Heart left ventricle (tissue), 16 donors: ENCODE measurements at regions not wholly inside any gene's neighbourhood (a gene's known extent, or its start where the extent isn't known, plus 50 kb on each side); places are given as distances from the start of the nearest gene placed in this dataset.
A peak's percentile ranks its signal among the peaks of the same experiment; 100 is the strongest.

Source experiments
- ATAC-seq, 4 donors: fragments of 200-7000 bp; cut with Tn5 transposase; one replicate each; pipeline ENCODE4 v1.9.1; 2020 to 2022; ENCODE audit warnings: moderate library complexity in 4 of 4, mild to moderate bottlenecking in 3 of 4, moderate number of reproducible peaks in 1 of 4
- DNase-seq, 5 donors: peaks; one replicate each; pipeline ENCODE4 v3.0.0-alpha.2; 2020
- H3K27ac ChIP-seq, 12 donors: fragments of 200-600 bp; sonication (generic) in 4 of 12; one replicate each; pipeline versions ENCODE4 v1.5.0 to v1.8.0; 2016 to 2022; ENCODE audit warnings: mild to moderate bottlenecking in 2 of 12
- H3K27me3 ChIP-seq, 9 donors: fragments of 200-600 bp; sonication (generic) in 2 of 9; one replicate each; pipeline versions ENCODE4 v1.5.1 to v1.8.0; 2016 to 2022; ENCODE audit warnings: mild to moderate bottlenecking in 3 of 9
- H3K36me3 ChIP-seq, 9 donors: fragments of 200-600 bp; sonication (generic) in 2 of 9; one replicate each; pipeline versions ENCODE4 v1.5.0 to v1.8.0; 2018 to 2022; ENCODE audit warnings: mild to moderate bottlenecking in 2 of 9
- H3K4me1 ChIP-seq, 12 donors: fragments of 200-600 bp; sonication (generic) in 4 of 12; one replicate each; pipeline versions ENCODE4 v1.5.0 to v1.8.0; 2016 to 2022; ENCODE audit warnings: mild to moderate bottlenecking in 3 of 12
- H3K4me3 ChIP-seq, 12 donors: fragments of 200-600 bp; sonication (generic) in 4 of 12; one replicate each; pipeline versions ENCODE4 v1.5.0 to v1.8.0; 2017 to 2022; ENCODE audit warnings: mild to moderate bottlenecking in 9 of 12, moderate library complexity in 4 of 12
- H3K9me3 ChIP-seq, 12 donors: fragments of 200-600 bp; sonication (generic) in 4 of 12; one replicate each; pipeline versions ENCODE4 v1.5.0 to v1.8.0; 2016 to 2022; ENCODE audit warnings: mild to moderate bottlenecking in 1 of 12
- POLR2A ChIP-seq, 2 donors: fragments of 450-650 bp; IDR thresholded peaks; one replicate each; pipeline ENCODE4 v1.6.1; 2017; ENCODE audit warnings: antibody characterized with exemption in 2 of 2, mild to moderate bottlenecking in 2 of 2, moderate library complexity in 2 of 2
- WGBS, 4 donors: extraction: QIAGEN DNeasy Blood & Tissue Kit in 2 of 4; methylation state at CpG; one replicate each; pipeline versions ENCODE4 v1.1.5 to v1.1.7; 2013 to 2018; 5-methylcytosine and 5-hydroxymethylcytosine counted together
- intact Hi-C, 10 donors: fragments of 100-400 bp; cut with DNase I; formaldehyde crosslinking; loops; one replicate each; pipeline versions ENCODE4 v1.11.1 to v1.14.2; 2022
- TF ChIP-seq, protein P1 (sequence below), 12 donors: fragments of 200-600 bp; sonication (generic) in 4 of 12; IDR thresholded peaks; one replicate each; pipeline versions ENCODE4 v1.5.0 to v1.8.0; 2018 to 2022; ENCODE audit warnings: antibody characterized with exemption in 12 of 12, mild to moderate bottlenecking in 5 of 12
- donor health status: ischemic (EF 13 %, LVEDD 7.1; RV severe dilation, severe dysfunction).
- donor health status: healthy with polysubstance abuse.
- donor health status: DM: no; HTN: yes; CAD: no.
- donor health status: DM: no; HTN: no; CAD: no.
- donor health status: ischemic (EF 25% LVEDD 6.9; RV normal size, moderate dysfunction).
- donor health status: ischemic (EF 25% LVEDD 5.7; RV mildly dilated, moderate dysfunction).
- donor health status: healthy.
- donor health status: DM: yes; HTN: yes; CAD: no.
- donor health status: ischemic (EF 35%, LVEDD 5.7; RV mildly dilated, moderate dysfunction).
- donor health status: nonischemic (EF 11% LVEDD 7.7; RV severe dilation, severe dysfunction).
- donor health status: DM: yes; HTN: yes; CAD: no.
- donor health status: PGD.
- donor health status: ischemic (EF 29% LVEDD 5.4; RV normal size, mild dysfunction).
- donor health status: nonischemic (EF 23%, LVEDD 6.1; RV moderate dilation, normal function).

DNA sequence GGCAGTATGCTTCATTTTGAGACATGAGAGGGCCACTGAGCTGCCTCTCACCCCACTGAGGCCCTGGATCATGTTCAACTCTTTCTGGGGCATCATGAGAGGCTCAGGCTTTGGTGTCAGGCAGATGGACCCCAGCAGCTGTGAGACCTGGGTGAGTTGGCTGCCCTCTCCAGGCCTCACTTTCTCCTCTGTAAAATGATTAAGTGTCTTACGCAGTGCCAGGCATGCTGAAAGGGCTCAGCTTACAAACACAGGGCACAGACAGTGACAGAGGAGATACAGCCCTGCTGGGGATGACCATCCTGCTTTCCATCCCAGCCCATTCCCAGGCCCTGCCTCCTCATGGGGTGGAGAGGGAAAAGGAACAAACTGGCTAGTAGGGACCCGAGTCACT lies 387.4 kb downstream of the MATN1 start:
- Histone ChIP-seq H3K27me3 (peaks cover 0 to 14% (median 0%) of the 10 kb centered on the region in 9 donors), H3K27ac (peak overlapping the region in 3 of 12 donors; percentile 46 to 64 (median 58)), H3K36me3 (no peaks in the 10 kb centered on the region), H3K4me1 (no peaks in the 10 kb centered on the region), H3K9me3 (no peaks in the 10 kb centered on the region), H3K4me3 (no peak overlapping the region)
- intact Hi-C loops = no loop called here
- DNase-seq (no peak), ATAC-seq (peak in 1 of 4 donors; percentile 60)
- TF ChIP-seq, protein P1, sequence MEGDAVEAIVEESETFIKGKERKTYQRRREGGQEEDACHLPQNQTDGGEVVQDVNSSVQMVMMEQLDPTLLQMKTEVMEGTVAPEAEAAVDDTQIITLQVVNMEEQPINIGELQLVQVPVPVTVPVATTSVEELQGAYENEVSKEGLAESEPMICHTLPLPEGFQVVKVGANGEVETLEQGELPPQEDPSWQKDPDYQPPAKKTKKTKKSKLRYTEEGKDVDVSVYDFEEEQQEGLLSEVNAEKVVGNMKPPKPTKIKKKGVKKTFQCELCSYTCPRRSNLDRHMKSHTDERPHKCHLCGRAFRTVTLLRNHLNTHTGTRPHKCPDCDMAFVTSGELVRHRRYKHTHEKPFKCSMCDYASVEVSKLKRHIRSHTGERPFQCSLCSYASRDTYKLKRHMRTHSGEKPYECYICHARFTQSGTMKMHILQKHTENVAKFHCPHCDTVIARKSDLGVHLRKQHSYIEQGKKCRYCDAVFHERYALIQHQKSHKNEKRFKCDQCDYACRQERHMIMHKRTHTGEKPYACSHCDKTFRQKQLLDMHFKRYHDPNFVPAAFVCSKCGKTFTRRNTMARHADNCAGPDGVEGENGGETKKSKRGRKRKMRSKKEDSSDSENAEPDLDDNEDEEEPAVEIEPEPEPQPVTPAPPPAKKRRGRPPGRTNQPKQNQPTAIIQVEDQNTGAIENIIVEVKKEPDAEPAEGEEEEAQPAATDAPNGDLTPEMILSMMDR (IDR thresholded peaks at IDR 0.05) = no peak
- no peak for TF ChIP-seq POLR2A (IDR thresholded peaks at IDR 0.05)
- 81 to 93% (median 87%) methylated on average over 2 of the region's 2 CpGs for WGBS, 4 donors

DNA sequence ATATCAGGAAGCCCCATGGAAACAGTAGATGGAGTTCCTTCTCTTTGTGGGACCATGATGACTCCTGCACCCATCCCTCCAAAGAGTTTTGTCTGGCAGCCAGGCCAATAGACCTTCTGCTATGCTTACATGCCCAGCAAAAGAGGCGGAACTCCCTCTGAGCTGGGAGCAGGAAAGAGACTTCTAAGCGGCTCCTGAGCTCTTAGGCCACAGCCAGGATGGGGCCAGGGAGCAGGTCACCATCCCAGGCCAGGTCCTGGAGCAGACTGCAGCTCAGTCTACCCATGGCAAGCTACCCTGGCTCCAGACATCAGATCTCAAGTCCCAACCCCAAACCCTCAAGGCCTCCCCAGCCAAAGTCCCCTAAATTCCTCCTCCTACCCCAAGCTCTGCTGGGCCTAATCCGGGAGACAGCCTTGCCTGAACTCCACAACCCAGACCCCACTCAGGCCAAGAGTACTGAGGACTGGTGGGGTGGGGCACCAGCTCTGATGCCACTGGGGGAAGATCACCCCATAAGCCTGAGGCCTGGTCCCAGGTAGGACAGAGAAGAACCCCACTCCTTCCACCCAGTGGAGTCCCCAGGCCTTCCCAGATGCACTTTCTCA lies 387.9 kb downstream of the MATN1 start:
- Histone ChIP-seq H3K27me3 (peaks cover 0 to 10% (median 0%) of the 10 kb centered on the region in 9 donors), H3K4me1 (no peaks in the 10 kb centered on the region), H3K4me3 (no peak overlapping the region), H3K9me3 (no peaks in the 10 kb centered on the region), H3K27ac (peak overlapping the region in 1 of 12 donors; percentile 58), H3K36me3 (no peaks in the 10 kb centered on the region)
- ATAC-seq (no peak), DNase-seq (no peak)
- intact Hi-C loops = no loop called here
- 75 to 92% (median 89%) methylated on average over 3 of the region's 3 CpGs for WGBS, 4 donors
- TF ChIP-seq, protein P1 (IDR thresholded peaks at IDR 0.05) = no peak
- TF ChIP-seq POLR2A (IDR thresholded peaks at IDR 0.05) = no peak

DNA sequence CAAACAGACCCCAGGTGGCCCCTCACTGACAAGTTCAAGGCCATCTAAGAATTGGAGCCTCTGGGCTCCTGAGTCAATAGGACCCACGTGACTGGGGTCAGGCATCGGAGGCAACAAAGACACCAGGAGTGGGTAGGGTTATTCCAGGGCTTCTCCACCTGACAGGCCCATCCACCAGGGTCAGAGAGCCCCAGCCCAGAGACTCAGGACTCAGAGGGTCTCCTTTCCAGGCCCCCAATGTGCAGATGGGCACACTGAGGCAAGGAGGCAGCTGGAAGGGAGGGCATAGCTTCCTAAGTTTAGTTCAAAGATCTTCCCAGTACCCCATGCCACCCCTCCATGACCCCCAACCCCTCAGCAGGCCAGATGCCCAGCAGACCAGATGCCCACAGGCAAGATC lies 388.6 kb downstream of the MATN1 start:
- WGBS, 4 donors = 79 to 100% (median 96%) methylated on average over 1 to 2 of the region's 2 CpGs
- no peaks in the 10 kb centered on the region for H3K36me3 ChIP-seq
- intact Hi-C loops = no loop called here
- H3K4me1 ChIP-seq = no peaks in the 10 kb centered on the region
- peaks cover 0 to 8% (median 0%) of the 10 kb centered on the region in 9 donors for H3K27me3 ChIP-seq
- no peak for ATAC-seq
- DNase-seq = peak in 1 of 5 donors; percentile 1
- no peak overlapping the region for H3K4me3 ChIP-seq
- TF ChIP-seq POLR2A (IDR thresholded peaks at IDR 0.05) = no peak
- TF ChIP-seq, protein P1 (IDR thresholded peaks at IDR 0.05) = no peak
- H3K27ac ChIP-seq = no peak overlapping the region
- H3K9me3 ChIP-seq = no peaks in the 10 kb centered on the region

- peaks cover 0 to 8% (median 0%) of the 10 kb centered on the region in 9 donors for H3K27me3 ChIP-seq
- no peaks in the 10 kb centered on the region for H3K36me3 ChIP-seq
- WGBS, 4 donors = 75 to 80% (median 76%) methylated on average over 18 of the region's 18 CpGs
- ATAC-seq (no peak), DNase-seq (no peak)
- intact Hi-C loops = no loop called here
- no peaks in the 10 kb centered on the region for H3K9me3 ChIP-seq
- H3K4me1 ChIP-seq = no peaks in the 10 kb centered on the region
- H3K4me3 ChIP-seq = no peak overlapping the region
- no peak overlapping the region for H3K27ac ChIP-seq
- TF ChIP-seq POLR2A (IDR thresholded peaks at IDR 0.05) = no peak
- TF ChIP-seq, protein P1 (IDR thresholded peaks at IDR 0.05) = no peak
Measured at GRCh38 chr1:30332116-30333094, 391.0 kb downstream of the MATN1 start.
